WTC11 (cell line): ENCODE measurements at regions not wholly inside any gene's neighbourhood (a gene's known extent, or its start where the extent isn't known, plus 50 kb on each side); places are given as distances from the start of the nearest gene placed in this dataset.

Source experiments
- ATAC-seq: fragments of 200-7000 bp; cut with Tn5 transposase; 2 replicates; pipeline ENCODE4 v1.10.0; 2021; ENCODE audit warnings: mild to moderate bottlenecking, moderate library complexity
- CTCF ChIA-PET: fragments of 300-600 bp; sonication (Branson Sonifier 250); formaldehyde crosslinking; loops from one replicate; lab custom pipeline; 2021; ENCODE audit warnings: antibody characterized with exemption; lab: Charles Lee
- POLR2A ChIA-PET: fragments of 350-600 bp; sonication (Branson Sonifier 250); formaldehyde crosslinking; loops from one replicate; lab custom pipeline; 2021; ENCODE audit warnings: antibody characterized with exemption; lab: Charles Lee
- DNase-seq: peaks from one replicate; pipeline ENCODE4 v3.0.0; 2021; ENCODE audit warnings: low spot score
- H3K27ac Mint-ChIP-seq: 2 replicates; pipeline ENCODE4 v1.8.0; 2021; ENCODE audit warnings: mixed read lengths
- H3K27me3 Mint-ChIP-seq: 2 replicates; pipeline ENCODE4 v1.8.0; 2021; ENCODE audit warnings: low read depth, mild to moderate bottlenecking, moderate library complexity, mixed read lengths
- H3K36me3 Mint-ChIP-seq: 2 replicates; pipeline ENCODE4 v1.8.0; 2021; ENCODE audit warnings: mixed read lengths
- H3K4me1 Mint-ChIP-seq: 2 replicates; pipeline ENCODE4 v1.8.0; 2022; ENCODE audit warnings: mixed read lengths
- H3K4me3 Mint-ChIP-seq: 2 replicates; pipeline ENCODE4 v1.8.0; 2021; ENCODE audit warnings: mild to moderate bottlenecking, moderate library complexity, mixed read lengths
- H3K9me3 Mint-ChIP-seq: 2 replicates; pipeline ENCODE4 v1.8.0; 2021; ENCODE audit warnings: mixed read lengths
- CBFB ChIP-seq: sonication (generic); formaldehyde crosslinking; IDR thresholded peaks from 2 replicates; pipeline ENCODE4 v1.8.1; 2022; ENCODE audit warnings: mild to moderate bottlenecking, low read depth, missing genetic modification reagents
- GRHL2 ChIP-seq: fragments of 250-450 bp; sonication (Bioruptor Pico); IDR thresholded peaks from 2 replicates; pipeline ENCODE4 v1.8.0; 2022; ENCODE audit warnings: mild to moderate bottlenecking, moderate library complexity; ENCODE audit not compliant: insufficient replicate concordance, severe bottlenecking
- GTF2I ChIP-seq: fragments of 250-450 bp; sonication (Bioruptor Pico); conservative IDR thresholded peaks from 2 replicates; pipeline ENCODE4 v1.4.0; 2021; ENCODE audit warnings: mild to moderate bottlenecking
- HMGA2 ChIP-seq: fragments of 250-450 bp; sonication (Bioruptor Pico); IDR thresholded peaks from 2 replicates; pipeline ENCODE4 v1.4.0; 2021; ENCODE audit warnings: mild to moderate bottlenecking, moderate library complexity
- IRF2 ChIP-seq: sonication (generic); formaldehyde crosslinking; IDR thresholded peaks from 2 replicates; pipeline ENCODE4 v1.8.0; 2022; ENCODE audit warnings: low read depth, missing genetic modification reagents, borderline replicate concordance
- JAZF1 ChIP-seq: fragments of 250-450 bp; sonication (Bioruptor Pico); IDR thresholded peaks from 2 replicates; pipeline ENCODE4 v1.9.0; 2021; ENCODE audit warnings: moderate library complexity, mild to moderate bottlenecking, inconsistent platforms
- JUN ChIP-seq: sonication (generic); formaldehyde crosslinking; IDR thresholded peaks from 2 replicates; pipeline ENCODE4 v1.8.0; 2023; ENCODE audit warnings: mild to moderate bottlenecking, missing genetic modification reagents
- MAX ChIP-seq: sonication (generic); formaldehyde crosslinking; IDR thresholded peaks from 2 replicates; pipeline ENCODE4 v1.8.0; 2022; ENCODE audit warnings: mild to moderate bottlenecking, missing genetic modification reagents
- NFYB ChIP-seq: sonication (generic); formaldehyde crosslinking; conservative IDR thresholded peaks from 2 replicates; pipeline ENCODE4 v1.8.0; 2022; ENCODE audit warnings: low read depth, missing genetic modification reagents
- OVOL2 ChIP-seq: fragments of 250-450 bp; sonication (Bioruptor Pico); IDR thresholded peaks from 2 replicates; pipeline ENCODE4 v1.9.0; 2021; ENCODE audit warnings: mild to moderate bottlenecking, borderline replicate concordance
- PRDM15 ChIP-seq: sonication (generic); formaldehyde crosslinking; IDR thresholded peaks from 2 replicates; pipeline ENCODE4 v1.8.0; 2022; ENCODE audit warnings: missing genetic modification reagents
- SMAD4 ChIP-seq: sonication (generic); formaldehyde crosslinking; IDR thresholded peaks from 2 replicates; pipeline ENCODE4 v1.8.0; 2022; ENCODE audit warnings: mild to moderate bottlenecking, missing genetic modification reagents
- SOX15 ChIP-seq: fragments of 250-450 bp; sonication (Bioruptor Pico); IDR thresholded peaks from 2 replicates; pipeline ENCODE4 v1.9.0; 2021; ENCODE audit warnings: mild to moderate bottlenecking
- ZBTB43 ChIP-seq: sonication (generic); formaldehyde crosslinking; IDR thresholded peaks from 2 replicates; pipeline ENCODE4 v1.8.1; 2023; ENCODE audit warnings: mild to moderate bottlenecking, missing genetic modification reagents
- ZNF138 ChIP-seq: sonication (generic); formaldehyde crosslinking; conservative IDR thresholded peaks from 2 replicates; pipeline ENCODE4 v1.8.1; 2022; ENCODE audit warnings: mild to moderate bottlenecking, moderate library complexity, missing genetic modification reagents
- TF ChIP-seq, protein P1 (sequence below): fragments of 250-450 bp; sonication (Bioruptor Pico); IDR thresholded peaks from 2 replicates; pipeline ENCODE4 v1.9.0; 2021; ENCODE audit warnings: mild to moderate bottlenecking, borderline replicate concordance
- TF ChIP-seq, protein P2 (sequence below): sonication (generic); formaldehyde crosslinking; IDR thresholded peaks from 2 replicates; pipeline ENCODE4 v1.8.1; 2022; ENCODE audit warnings: low read depth, missing genetic modification reagents, borderline replicate concordance
- TF ChIP-seq, protein P3 (sequence below): fragments of 250-450 bp; sonication (Bioruptor Pico); IDR thresholded peaks from 2 replicates; pipeline ENCODE4 v1.8.0; 2021; ENCODE audit warnings: mild to moderate bottlenecking
- TF ChIP-seq, protein P4 (sequence below): sonication (generic); formaldehyde crosslinking; IDR thresholded peaks from 2 replicates; pipeline ENCODE4 v1.8.1; 2022; ENCODE audit warnings: mild to moderate bottlenecking, missing genetic modification reagents, moderate library complexity, borderline replicate concordance

GRCh38 chr1:72586023-72586685, 303.8 kb upstream of the NEGR1 start:
- no peak overlapping the region for H3K4me3 Mint-ChIP-seq
- H3K4me1 Mint-ChIP-seq: no peaks in the 10 kb centered on the region
- TF ChIP-seq SMAD4 (CRISPR knock-in tag): no peak
- TF ChIP-seq, all 79 proteins: peak for 0
- no peaks in the 10 kb centered on the region for H3K27me3 Mint-ChIP-seq
- no peak overlapping the region for H3K27ac Mint-ChIP-seq
- H3K9me3 Mint-ChIP-seq: no peaks in the 10 kb centered on the region
- POLR2A ChIA-PET: no interaction called here
- CTCF ChIA-PET: no interaction called here
- no peaks in the 10 kb centered on the region for H3K36me3 Mint-ChIP-seq
- no peak for ATAC-seq
- no peak for DNase-seq

- no peak for ATAC-seq
- no peak overlapping the region for H3K27ac Mint-ChIP-seq
- H3K27me3 Mint-ChIP-seq: no peaks in the 10 kb centered on the region
- ChIA-PET CTCF (no interaction called here), POLR2A (no interaction called here)
- no peaks in the 10 kb centered on the region for H3K36me3 Mint-ChIP-seq
- no peaks in the 10 kb centered on the region for H3K4me1 Mint-ChIP-seq
- no peak overlapping the region for H3K4me3 Mint-ChIP-seq
- TF ChIP-seq ZBTB43 (CRISPR knock-in tag) (no peak), SMAD4 (CRISPR knock-in tag) (no peak), GRHL2 (CRISPR knock-in tag) (no peak), MAX (CRISPR knock-in tag) (no peak), JUN (no peak), PRDM15 (CRISPR knock-in tag) (no peak), JAZF1 (CRISPR knock-in tag) (no peak), CBFB (CRISPR knock-in tag) (no peak), OVOL2 (CRISPR knock-in tag) (no peak), GTF2I (no peak), ZNF138 (CRISPR knock-in tag) (no peak), HMGA2 (CRISPR knock-in tag) (no peak), NFYB (CRISPR knock-in tag) (no peak), SOX15 (no peak), IRF2 (no peak)
- TF ChIP-seq, protein P1, sequence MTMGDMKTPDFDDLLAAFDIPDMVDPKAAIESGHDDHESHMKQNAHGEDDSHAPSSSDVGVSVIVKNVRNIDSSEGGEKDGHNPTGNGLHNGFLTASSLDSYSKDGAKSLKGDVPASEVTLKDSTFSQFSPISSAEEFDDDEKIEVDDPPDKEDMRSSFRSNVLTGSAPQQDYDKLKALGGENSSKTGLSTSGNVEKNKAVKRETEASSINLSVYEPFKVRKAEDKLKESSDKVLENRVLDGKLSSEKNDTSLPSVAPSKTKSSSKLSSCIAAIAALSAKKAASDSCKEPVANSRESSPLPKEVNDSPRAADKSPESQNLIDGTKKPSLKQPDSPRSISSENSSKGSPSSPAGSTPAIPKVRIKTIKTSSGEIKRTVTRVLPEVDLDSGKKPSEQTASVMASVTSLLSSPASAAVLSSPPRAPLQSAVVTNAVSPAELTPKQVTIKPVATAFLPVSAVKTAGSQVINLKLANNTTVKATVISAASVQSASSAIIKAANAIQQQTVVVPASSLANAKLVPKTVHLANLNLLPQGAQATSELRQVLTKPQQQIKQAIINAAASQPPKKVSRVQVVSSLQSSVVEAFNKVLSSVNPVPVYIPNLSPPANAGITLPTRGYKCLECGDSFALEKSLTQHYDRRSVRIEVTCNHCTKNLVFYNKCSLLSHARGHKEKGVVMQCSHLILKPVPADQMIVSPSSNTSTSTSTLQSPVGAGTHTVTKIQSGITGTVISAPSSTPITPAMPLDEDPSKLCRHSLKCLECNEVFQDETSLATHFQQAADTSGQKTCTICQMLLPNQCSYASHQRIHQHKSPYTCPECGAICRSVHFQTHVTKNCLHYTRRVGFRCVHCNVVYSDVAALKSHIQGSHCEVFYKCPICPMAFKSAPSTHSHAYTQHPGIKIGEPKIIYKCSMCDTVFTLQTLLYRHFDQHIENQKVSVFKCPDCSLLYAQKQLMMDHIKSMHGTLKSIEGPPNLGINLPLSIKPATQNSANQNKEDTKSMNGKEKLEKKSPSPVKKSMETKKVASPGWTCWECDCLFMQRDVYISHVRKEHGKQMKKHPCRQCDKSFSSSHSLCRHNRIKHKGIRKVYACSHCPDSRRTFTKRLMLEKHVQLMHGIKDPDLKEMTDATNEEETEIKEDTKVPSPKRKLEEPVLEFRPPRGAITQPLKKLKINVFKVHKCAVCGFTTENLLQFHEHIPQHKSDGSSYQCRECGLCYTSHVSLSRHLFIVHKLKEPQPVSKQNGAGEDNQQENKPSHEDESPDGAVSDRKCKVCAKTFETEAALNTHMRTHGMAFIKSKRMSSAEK (CRISPR knock-in tag): no peak
- TF ChIP-seq, protein P2, sequence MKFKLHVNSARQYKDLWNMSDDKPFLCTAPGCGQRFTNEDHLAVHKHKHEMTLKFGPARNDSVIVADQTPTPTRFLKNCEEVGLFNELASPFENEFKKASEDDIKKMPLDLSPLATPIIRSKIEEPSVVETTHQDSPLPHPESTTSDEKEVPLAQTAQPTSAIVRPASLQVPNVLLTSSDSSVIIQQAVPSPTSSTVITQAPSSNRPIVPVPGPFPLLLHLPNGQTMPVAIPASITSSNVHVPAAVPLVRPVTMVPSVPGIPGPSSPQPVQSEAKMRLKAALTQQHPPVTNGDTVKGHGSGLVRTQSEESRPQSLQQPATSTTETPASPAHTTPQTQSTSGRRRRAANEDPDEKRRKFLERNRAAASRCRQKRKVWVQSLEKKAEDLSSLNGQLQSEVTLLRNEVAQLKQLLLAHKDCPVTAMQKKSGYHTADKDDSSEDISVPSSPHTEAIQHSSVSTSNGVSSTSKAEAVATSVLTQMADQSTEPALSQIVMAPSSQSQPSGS (CRISPR knock-in tag): no peak
- TF ChIP-seq, protein P3, sequence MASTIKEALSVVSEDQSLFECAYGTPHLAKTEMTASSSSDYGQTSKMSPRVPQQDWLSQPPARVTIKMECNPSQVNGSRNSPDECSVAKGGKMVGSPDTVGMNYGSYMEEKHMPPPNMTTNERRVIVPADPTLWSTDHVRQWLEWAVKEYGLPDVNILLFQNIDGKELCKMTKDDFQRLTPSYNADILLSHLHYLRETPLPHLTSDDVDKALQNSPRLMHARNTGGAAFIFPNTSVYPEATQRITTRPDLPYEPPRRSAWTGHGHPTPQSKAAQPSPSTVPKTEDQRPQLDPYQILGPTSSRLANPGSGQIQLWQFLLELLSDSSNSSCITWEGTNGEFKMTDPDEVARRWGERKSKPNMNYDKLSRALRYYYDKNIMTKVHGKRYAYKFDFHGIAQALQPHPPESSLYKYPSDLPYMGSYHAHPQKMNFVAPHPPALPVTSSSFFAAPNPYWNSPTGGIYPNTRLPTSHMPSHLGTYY (CRISPR knock-in tag): no peak
- TF ChIP-seq, protein P4, sequence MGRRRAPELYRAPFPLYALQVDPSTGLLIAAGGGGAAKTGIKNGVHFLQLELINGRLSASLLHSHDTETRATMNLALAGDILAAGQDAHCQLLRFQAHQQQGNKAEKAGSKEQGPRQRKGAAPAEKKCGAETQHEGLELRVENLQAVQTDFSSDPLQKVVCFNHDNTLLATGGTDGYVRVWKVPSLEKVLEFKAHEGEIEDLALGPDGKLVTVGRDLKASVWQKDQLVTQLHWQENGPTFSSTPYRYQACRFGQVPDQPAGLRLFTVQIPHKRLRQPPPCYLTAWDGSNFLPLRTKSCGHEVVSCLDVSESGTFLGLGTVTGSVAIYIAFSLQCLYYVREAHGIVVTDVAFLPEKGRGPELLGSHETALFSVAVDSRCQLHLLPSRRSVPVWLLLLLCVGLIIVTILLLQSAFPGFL: no peak
- no peak for DNase-seq
- no peaks in the 10 kb centered on the region for H3K9me3 Mint-ChIP-seq
These were observed 297.3 kb upstream of the NEGR1 start for GRCh38 chr1:72579629-72580028.
